ENCODE measurements at regions not wholly inside any gene's neighbourhood (a gene's known extent, or its start where the extent isn't known, plus 50 kb on each side); places are given as distances from the start of the nearest gene placed in this dataset.
"Not testable (repeated sequence)": the region's sequence is repeated elsewhere in the genome, so short reads cannot be mapped to it uniquely, and the experiment has no call there.

DNA sequence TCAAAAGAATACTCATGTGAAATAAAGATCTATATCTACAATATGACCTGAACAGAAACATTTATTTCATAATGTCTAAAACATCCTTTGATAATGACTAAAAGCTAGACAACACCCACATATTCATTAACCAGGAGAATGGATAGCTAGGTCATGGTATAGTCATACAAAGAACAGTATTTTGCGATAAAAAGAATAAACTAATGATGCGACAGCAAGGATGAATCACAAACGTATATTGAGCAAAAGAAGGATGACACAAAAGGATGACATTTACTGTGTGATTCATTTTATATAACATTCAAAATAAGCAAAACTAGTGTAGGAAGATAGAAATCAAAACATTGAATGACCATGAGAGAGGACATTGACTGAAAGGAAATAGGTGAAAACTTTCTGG lies 1233.1 kb downstream of the OTOL1 start:
- no peak overlapping the region for H3K27ac ChIP-seq
- DNase-seq (ENCODE audit: low spot score): no peak
- POLR2A ChIA-PET (ENCODE audit: low non-redundant PET): no interaction called here
- CTCF ChIA-PET: interaction anchor here (0.6 kb wide), 1 partner anchor 34 kb away, joined by 3 read pairs; no protein-coding TSS in a partner anchor
- TF ChIP-seq, protein P1, sequence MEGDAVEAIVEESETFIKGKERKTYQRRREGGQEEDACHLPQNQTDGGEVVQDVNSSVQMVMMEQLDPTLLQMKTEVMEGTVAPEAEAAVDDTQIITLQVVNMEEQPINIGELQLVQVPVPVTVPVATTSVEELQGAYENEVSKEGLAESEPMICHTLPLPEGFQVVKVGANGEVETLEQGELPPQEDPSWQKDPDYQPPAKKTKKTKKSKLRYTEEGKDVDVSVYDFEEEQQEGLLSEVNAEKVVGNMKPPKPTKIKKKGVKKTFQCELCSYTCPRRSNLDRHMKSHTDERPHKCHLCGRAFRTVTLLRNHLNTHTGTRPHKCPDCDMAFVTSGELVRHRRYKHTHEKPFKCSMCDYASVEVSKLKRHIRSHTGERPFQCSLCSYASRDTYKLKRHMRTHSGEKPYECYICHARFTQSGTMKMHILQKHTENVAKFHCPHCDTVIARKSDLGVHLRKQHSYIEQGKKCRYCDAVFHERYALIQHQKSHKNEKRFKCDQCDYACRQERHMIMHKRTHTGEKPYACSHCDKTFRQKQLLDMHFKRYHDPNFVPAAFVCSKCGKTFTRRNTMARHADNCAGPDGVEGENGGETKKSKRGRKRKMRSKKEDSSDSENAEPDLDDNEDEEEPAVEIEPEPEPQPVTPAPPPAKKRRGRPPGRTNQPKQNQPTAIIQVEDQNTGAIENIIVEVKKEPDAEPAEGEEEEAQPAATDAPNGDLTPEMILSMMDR (conservative IDR thresholded peaks at IDR 0.05; ENCODE audit: low read depth): no peak

DNA sequence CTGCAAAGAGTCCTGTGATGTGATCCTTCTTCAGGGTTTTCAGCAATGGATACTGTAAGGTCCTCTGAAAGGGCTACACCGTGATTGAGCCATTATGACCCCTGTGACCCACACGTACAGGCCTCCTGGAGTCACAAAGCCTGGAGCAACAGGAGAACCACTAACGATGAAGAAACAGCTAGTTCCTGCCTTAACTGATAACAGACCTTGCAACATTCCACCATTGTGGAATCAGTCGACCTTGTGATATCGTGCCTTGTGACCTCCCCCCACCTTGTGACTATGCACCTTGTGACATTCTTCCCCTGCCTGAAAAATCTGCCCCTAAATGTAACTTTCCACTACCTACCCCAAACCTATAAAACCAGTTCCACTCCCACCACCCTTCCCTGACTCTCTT lies 1235.4 kb downstream of the OTOL1 start:
- DNase-seq (ENCODE audit: low spot score); CTCF ChIA-PET; H3K27ac ChIP-seq; POLR2A ChIA-PET (ENCODE audit: low non-redundant PET): not testable (repeated sequence)

DNA sequence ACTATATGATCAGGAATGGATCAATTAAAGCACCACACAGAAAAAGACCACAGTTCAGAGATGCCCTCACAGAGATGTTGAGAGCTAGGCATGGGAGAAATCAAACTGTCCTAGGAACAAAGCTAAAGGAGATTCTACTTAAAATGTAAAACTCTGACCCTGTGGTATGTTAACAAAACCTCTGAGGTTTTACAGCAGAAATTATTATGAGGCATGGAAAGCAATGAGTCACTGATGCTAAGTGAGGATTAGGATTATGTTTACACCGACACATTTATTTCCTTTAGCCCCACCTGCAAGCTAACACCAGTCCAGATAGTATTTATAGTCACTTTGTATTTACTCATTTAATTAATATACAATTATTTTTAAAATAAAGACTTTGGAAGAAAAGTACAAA lies 1242.2 kb downstream of the OTOL1 start:
- TF ChIP-seq, protein P1 (conservative IDR thresholded peaks at IDR 0.05; ENCODE audit: low read depth): no peak
- DNase-seq (ENCODE audit: low spot score): no peak
- POLR2A ChIA-PET (ENCODE audit: low non-redundant PET): no interaction called here
- CTCF ChIA-PET: no interaction called here
- no peak overlapping the region for H3K27ac ChIP-seq

DNA sequence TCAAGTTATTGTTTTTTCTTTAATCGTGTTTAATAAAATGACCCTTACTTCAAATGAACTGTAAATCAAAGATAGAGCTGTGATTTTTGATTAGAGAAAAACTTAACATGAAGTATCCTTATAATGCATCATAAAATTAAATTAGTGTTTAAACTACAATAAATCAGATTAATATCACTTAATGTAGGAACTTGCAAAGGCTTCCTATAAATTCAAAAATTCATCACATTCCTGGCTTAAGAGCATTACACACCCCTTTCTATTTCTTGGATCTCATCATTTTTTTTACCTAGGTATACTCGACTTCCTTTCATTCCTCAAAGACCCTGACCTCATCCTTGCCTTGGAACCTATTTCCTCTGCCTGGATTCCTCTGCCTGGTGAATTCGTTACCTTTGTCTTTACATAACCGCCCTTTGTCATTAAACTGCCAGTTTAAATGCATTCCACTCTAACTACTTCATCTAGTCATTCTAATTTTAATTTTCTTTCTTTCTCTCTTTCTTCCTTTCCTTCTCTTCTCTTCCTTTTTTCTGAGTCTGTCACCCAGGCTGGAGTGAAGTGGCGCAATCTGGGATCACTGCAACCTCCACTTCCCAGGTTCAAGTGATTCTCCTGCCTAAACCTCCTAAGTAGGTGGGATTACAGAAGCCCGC lies 1244.5 kb downstream of the OTOL1 start:
- ChIA-PET POLR2A (ENCODE audit: low non-redundant PET) (no interaction called here), CTCF (interaction anchor here (0.6 kb wide), 1 partner anchor 481 kb away, joined by 5 read pairs; no protein-coding TSS in a partner anchor)
- H3K27ac ChIP-seq: no peak overlapping the region
- TF ChIP-seq, protein P1 (conservative IDR thresholded peaks at IDR 0.05; ENCODE audit: low read depth): no peak
- DNase-seq (ENCODE audit: low spot score): no peak

DNA sequence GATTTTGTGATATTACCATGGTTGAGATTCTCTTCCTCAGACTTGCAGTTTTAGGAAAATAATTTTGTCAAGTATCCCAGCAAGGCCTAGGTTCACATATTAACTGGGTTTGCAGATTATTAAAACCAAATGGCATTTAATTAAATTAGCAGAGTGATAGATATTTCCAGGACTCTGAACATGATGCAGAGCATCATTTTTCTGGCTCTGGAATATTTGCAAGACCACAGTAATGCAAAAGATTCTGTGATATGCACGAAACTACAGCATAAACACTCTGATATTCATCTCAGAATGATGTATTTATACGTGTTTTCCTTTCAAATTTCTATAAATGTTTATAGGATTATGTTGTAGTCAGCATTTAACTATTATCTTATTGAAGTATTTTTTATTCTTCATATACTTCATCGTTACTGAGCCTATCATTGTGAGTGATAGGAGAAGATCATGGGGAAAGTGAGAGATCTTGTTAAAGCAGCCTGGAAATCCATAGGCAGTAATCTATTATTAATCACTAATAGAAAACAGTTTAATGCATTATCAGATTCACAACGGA lies 1245.6 kb downstream of the OTOL1 start:
- no peak for DNase-seq (ENCODE audit: low spot score)
- ChIA-PET CTCF (no interaction called here), POLR2A (ENCODE audit: low non-redundant PET) (no interaction called here)
- TF ChIP-seq, protein P1 (conservative IDR thresholded peaks at IDR 0.05; ENCODE audit: low read depth): no peak
- no peak overlapping the region for H3K27ac ChIP-seq

DNA sequence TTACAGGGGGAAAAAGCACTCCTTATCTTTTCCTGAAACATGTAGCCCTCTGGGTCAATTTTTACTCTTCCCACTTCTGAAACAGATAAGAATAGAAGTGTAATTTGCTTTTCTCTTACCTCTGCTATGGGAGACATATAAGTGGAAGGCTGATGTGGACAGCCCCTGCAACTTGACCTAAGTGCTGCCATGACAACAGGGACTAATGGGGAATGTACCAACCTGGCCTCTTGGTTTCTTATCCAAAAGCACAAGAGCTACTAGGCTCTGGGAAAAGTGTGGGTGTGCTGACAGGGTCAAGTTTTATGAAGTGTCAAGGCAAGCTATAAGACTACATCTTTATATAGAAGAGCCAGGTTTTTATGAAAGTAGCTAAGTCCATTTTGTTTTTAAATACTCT lies 1246.5 kb downstream of the OTOL1 start:
- no peak for DNase-seq (ENCODE audit: low spot score)
- ChIA-PET POLR2A (ENCODE audit: low non-redundant PET) (no interaction called here), CTCF (no interaction called here)
- TF ChIP-seq, protein P1 (conservative IDR thresholded peaks at IDR 0.05; ENCODE audit: low read depth): no peak
- no peak overlapping the region for H3K27ac ChIP-seq

DNA sequence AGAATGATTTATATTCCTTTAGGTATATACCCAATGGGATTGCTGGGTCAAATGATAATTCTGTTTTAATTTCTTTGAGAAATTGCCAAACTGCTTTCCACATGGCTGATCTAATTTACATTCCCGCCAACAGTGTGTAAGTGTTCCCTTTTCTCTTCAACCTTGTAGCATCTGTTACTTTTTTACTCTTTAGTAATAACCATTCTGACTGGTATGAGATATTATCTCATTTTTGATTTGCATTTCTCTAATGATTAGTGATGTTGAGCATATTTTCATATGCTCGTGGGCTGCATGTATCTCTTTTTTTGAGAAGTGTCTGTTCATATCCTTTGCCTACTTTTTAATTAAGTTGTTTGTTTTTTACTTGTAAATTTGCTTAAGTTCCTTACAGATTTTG lies 1264.2 kb downstream of the OTOL1 start:
- no peak overlapping the region for H3K27ac ChIP-seq
- TF ChIP-seq, protein P1 (conservative IDR thresholded peaks at IDR 0.05; ENCODE audit: low read depth): no peak
- DNase-seq (ENCODE audit: low spot score): no peak
- ChIA-PET POLR2A (ENCODE audit: low non-redundant PET) (no interaction called here), CTCF (no interaction called here)

Data from RWPE1 (cell line).